GM12873 (cell line): ENCODE measurements at regions not wholly inside any gene's neighbourhood (a gene's known extent, or its start where the extent isn't known, plus 50 kb on each side); places are given as distances from the start of the nearest gene placed in this dataset.

Source experiments
- TF ChIP-seq, protein P1 (sequence below): IDR thresholded peaks from 2 replicates; pipeline ENCODE4 v1.5.1; 2012; ENCODE audit warnings: low read depth, mild to moderate bottlenecking, moderate library complexity, low read length, control low read depth; ENCODE audit not compliant: insufficient read depth; ENCODE audit errors: missing control alignments

DNA sequence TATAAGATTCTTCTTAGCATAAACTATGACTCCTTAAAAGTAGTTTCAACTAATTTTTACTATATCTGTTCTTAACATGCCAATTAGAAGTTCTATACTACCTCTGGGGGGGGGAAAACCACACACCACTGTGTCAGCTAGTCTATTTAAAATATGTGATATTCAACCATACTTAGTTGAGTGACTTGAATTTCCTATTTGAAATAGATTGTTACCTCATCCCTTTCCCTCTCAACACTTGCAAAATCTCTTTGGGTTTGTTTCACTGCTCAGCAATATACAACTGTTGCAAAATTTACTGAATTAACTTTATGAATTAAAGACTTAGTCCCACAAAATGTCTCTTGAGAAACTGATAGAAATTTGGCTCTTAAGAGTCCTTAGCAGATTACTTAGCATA lies 151.1 kb upstream of the POU5F2 start:
- TF ChIP-seq, protein P1, sequence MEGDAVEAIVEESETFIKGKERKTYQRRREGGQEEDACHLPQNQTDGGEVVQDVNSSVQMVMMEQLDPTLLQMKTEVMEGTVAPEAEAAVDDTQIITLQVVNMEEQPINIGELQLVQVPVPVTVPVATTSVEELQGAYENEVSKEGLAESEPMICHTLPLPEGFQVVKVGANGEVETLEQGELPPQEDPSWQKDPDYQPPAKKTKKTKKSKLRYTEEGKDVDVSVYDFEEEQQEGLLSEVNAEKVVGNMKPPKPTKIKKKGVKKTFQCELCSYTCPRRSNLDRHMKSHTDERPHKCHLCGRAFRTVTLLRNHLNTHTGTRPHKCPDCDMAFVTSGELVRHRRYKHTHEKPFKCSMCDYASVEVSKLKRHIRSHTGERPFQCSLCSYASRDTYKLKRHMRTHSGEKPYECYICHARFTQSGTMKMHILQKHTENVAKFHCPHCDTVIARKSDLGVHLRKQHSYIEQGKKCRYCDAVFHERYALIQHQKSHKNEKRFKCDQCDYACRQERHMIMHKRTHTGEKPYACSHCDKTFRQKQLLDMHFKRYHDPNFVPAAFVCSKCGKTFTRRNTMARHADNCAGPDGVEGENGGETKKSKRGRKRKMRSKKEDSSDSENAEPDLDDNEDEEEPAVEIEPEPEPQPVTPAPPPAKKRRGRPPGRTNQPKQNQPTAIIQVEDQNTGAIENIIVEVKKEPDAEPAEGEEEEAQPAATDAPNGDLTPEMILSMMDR, result no peak

DNA sequence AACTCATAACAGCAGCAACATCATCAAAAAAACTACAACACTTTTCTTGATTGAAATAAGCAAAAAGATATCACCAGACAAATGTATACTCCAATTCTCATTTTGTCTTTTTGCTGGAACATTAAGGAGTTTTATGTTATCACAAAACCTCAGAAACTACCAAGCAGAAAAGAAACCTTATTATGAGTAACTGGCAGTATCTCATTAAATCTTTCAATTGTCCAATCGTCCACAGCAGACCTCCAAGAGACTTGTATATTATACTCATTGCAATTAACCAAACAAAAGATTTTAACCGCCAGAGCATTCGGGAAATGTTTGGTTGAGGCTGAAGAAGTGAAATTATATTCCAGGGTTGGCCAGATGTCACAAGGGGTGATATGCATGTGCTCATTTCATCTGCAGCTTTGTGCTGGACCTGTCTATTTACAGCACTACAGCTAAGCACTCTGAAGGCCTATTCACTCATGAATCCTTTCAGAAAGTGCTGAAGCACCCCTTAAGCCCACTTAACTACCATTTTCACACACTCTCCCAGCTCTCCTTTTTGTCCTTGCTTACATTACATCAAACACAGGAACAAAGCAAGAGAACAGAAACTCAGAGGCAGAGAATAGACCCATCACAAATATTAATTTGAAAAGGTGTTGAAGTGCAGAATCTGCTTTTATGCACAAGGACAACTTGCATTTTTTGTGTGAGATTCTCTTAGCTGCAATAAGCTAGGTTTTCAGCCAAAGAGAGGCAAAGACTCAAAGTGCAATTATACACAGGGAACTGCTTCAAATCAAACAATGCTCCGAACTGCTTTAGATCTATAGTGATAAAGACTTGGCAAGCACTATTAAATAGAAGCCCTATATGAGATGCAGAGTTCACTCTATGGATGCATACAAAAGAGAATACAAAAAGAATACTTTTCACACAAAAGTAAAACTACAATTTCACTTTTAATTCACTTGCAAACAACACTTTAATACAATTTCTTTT lies 150.4 kb upstream of the POU5F2 start:
- TF ChIP-seq, protein P1, result no peak

DNA sequence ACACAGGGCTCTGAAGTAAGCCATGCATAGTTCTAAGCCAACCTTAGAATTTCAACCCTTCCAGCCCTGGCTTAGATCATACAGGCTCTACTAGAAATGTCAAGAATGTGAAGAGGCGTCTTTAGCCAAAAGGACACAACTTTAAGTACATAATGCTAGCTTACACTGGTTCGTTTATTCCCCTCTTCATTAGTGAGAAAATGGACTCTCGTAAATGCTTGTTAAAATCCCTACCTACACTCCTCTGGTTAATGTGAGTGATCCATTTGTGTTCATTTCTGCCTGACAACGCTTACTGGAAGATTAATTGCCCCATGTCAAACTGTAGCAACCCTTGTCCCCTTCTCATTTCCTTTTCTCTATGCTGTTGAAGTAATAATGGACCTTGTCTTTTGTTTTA lies 149.3 kb upstream of the POU5F2 start:
- TF ChIP-seq, protein P1, result no peak

DNA sequence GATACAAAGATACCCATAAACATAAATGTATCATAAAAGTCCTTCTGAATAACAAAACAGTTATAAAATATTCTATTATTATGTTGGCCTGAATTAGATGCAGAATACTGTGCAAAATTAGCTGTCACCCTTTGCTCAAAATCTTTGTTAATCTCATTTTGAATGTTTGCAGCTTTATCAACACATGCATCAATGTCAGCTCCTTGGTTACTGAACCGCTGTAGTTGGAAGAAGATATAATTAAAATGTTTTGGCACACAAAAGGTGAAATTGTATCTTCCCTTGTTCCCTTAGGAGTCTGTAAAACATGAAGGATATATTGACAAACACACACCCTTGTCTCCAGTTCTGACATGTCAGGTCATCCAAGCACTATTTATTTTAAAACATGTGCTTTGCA lies 146.3 kb upstream of the POU5F2 start:
- TF ChIP-seq, protein P1, result no peak

DNA sequence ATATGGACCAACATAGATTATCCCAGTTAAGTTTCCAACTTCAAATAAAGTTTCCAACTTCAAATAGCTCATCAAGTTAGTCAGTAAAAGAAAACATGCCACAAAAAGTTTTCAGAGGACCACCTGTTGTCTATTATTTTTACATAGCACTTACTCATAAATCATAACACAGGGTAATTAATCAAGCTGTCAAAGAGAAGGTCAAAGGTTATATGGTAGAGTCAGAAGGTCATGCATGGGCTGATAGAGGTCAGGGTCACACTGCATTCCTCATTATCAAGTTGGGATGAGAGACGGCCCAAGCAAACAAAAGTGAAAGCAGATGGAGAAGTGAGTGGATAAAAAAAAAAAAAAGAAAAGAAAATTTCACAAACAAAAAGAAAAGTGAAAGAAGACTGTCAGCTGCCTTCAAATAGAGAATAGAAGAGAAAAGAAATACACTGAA lies 145.5 kb upstream of the POU5F2 start:
- TF ChIP-seq, protein P1, result no peak

GRCh38 chr5:93886098-93886806 lies 144.9 kb upstream of the POU5F2 start:
- TF ChIP-seq, protein P1, result no peak

GRCh38 chr5:93884254-93884653 lies 142.9 kb upstream of the POU5F2 start:
- TF ChIP-seq, protein P1, result no peak
